DND-41 (cell line): ENCODE measurements at regions not wholly inside any gene's neighbourhood (a gene's known extent, or its start where the extent isn't known, plus 50 kb on each side); places are given as distances from the start of the nearest gene placed in this dataset.
A peak's percentile ranks its signal among the peaks of the same experiment; 100 is the strongest.

Experiments
- ATAC-seq: fragments of 200-7000 bp; cut with Tn5 transposase; 3 replicates; pipeline ENCODE4 v1.9.1; 2021; ENCODE audit warnings: low read depth; ENCODE audit not compliant: insufficient read depth
- DNase-seq: peaks from one replicate; pipeline ENCODE4 v3.0.0-alpha.2; 2020
- H2AFZ ChIP-seq: 2 replicates; pipeline ENCODE4 v1.6.0; 2012; ENCODE audit warnings: low read depth, low read length
- H3K27ac ChIP-seq: 2 replicates; pipeline ENCODE4 v1.5.1; 2012; ENCODE audit warnings: low read length, inconsistent platforms
- H3K27me3 ChIP-seq: fragments of 200-600 bp; sonication (generic); 2 replicates; pipeline ENCODE4 v1.6.0; 2012; ENCODE audit warnings: low read length, mild to moderate bottlenecking, inconsistent platforms; ENCODE audit not compliant: insufficient read depth, poor library complexity
- H3K36me3 ChIP-seq: 2 replicates; pipeline ENCODE4 v1.5.1; 2012; ENCODE audit warnings: low read length, inconsistent platforms; ENCODE audit not compliant: insufficient read depth
- H3K4me1 ChIP-seq: 2 replicates; pipeline ENCODE4 v1.5.1; 2012; ENCODE audit warnings: mild to moderate bottlenecking, low read length; ENCODE audit not compliant: insufficient read depth
- H3K4me2 ChIP-seq: 2 replicates; pipeline ENCODE4 v1.6.0; 2012; ENCODE audit warnings: mild to moderate bottlenecking, moderate library complexity, low read length, inconsistent platforms; ENCODE audit not compliant: insufficient read depth
- H3K4me3 ChIP-seq, 2 experiments: fragments of 200-600 bp in 1 of 2; shearing (Covaris generic) in 1 of 2; 2 replicates each; pipeline ENCODE4 v1.5.1; 2012 to 2016; ENCODE audit warnings: inconsistent platforms in 2 of 2, low read length in 2 of 2, mild to moderate bottlenecking in 2 of 2, low read depth in 1 of 2, moderate library complexity in 1 of 2
- H3K79me2 ChIP-seq: 2 replicates; pipeline ENCODE4 v1.6.0; 2012; ENCODE audit warnings: low read length, inconsistent platforms; ENCODE audit not compliant: insufficient read depth
- H3K9ac ChIP-seq: 2 replicates; pipeline ENCODE4 v1.6.0; 2012; ENCODE audit warnings: low read depth, mild to moderate bottlenecking, inconsistent platforms, low read length, moderate library complexity
- H3K9me3 ChIP-seq: 2 replicates; pipeline ENCODE4 v1.5.1; 2012; ENCODE audit warnings: low read length, moderate library complexity, mild to moderate bottlenecking, inconsistent platforms; ENCODE audit not compliant: insufficient read depth, severe bottlenecking
- H4K20me1 ChIP-seq: 2 replicates; pipeline ENCODE4 v1.6.0; 2012; ENCODE audit warnings: low read length; ENCODE audit not compliant: insufficient read depth
- EZH2 ChIP-seq: IDR thresholded peaks from 3 replicates; pipeline ENCODE4 v1.6.1; 2012; ENCODE audit warnings: borderline replicate concordance, low read depth, mild to moderate bottlenecking, moderate library complexity, low read length, inconsistent platforms; ENCODE audit not compliant: severe bottlenecking
- TF ChIP-seq, protein P1 (sequence below): IDR thresholded peaks from 2 replicates; pipeline ENCODE4 v1.5.1; 2012; ENCODE audit warnings: borderline replicate concordance, low read length, moderate library complexity, mild to moderate bottlenecking; ENCODE audit not compliant: poor library complexity, severe bottlenecking; ENCODE audit errors: extremely low read depth

DNA sequence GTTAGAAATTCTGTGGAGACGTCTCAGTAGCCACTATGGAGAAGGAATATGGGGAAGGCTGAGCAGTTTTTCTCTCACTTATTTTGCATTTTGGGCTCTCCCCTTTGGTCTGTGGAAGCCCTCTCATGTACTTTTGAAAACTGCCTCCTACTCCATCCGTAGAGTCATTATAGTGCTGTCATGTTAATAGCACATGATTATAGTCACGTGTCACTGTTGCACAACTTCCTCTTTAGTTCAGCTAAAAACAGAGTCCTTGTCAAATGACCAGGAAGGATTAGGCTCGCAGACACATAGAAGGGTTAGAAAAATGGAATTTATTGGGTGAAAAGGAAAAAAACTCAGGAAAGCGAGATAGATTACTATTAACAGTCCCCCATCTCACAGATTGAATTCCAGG, 258.2 kb upstream of the CXorf51A start:
- TF ChIP-seq EZH2: no peak
- TF ChIP-seq, protein P1, sequence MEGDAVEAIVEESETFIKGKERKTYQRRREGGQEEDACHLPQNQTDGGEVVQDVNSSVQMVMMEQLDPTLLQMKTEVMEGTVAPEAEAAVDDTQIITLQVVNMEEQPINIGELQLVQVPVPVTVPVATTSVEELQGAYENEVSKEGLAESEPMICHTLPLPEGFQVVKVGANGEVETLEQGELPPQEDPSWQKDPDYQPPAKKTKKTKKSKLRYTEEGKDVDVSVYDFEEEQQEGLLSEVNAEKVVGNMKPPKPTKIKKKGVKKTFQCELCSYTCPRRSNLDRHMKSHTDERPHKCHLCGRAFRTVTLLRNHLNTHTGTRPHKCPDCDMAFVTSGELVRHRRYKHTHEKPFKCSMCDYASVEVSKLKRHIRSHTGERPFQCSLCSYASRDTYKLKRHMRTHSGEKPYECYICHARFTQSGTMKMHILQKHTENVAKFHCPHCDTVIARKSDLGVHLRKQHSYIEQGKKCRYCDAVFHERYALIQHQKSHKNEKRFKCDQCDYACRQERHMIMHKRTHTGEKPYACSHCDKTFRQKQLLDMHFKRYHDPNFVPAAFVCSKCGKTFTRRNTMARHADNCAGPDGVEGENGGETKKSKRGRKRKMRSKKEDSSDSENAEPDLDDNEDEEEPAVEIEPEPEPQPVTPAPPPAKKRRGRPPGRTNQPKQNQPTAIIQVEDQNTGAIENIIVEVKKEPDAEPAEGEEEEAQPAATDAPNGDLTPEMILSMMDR: no peak
- Histone ChIP-seq H3K27ac (no peak overlapping the region), H3K9ac (no peak overlapping the region), H3K36me3 (no peaks in the 10 kb centered on the region), H3K79me2 (no peaks in the 10 kb centered on the region), H3K9me3 (no peaks in the 10 kb centered on the region), H3K27me3 (no peaks in the 10 kb centered on the region), H3K4me1 (peaks cover 10% of the 10 kb centered on the region), H3K4me2 (no peak overlapping the region), H4K20me1 (no peaks in the 10 kb centered on the region), H3K4me3 (no peak overlapping the region), H2AFZ (no peak overlapping the region)
- DNase-seq (no peak), ATAC-seq (no peak)

DNA sequence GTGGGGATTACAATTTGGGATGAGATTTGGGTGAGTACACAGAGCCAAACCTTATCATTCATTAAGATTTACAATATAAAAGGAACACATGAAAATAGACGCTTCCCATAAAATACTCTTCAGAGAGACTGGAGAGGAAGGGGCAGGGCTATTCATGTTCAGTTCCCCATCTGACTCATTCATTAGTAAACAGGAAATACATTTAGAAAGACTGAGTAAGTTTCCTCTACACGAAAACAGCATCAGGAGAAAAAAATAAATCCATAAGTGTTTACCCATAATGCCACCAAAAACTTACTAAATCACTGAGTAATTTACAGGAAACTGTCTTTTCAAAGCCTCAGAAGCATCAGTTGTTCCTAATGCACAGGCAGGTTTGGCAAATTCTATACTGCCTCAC, 255.4 kb upstream of the CXorf51A start:
- Histone ChIP-seq H3K9ac (no peak overlapping the region), H3K27me3 (no peaks in the 10 kb centered on the region), H3K9me3 (no peaks in the 10 kb centered on the region), H4K20me1 (no peaks in the 10 kb centered on the region), H3K79me2 (no peaks in the 10 kb centered on the region), H3K4me1 (peaks cover 10% of the 10 kb centered on the region), H3K4me3 (no peak overlapping the region), H2AFZ (peak overlapping the region; percentile 62), H3K36me3 (no peaks in the 10 kb centered on the region), H3K4me2 (no peak overlapping the region), H3K27ac (no peak overlapping the region)
- TF ChIP-seq, protein P1: no peak
- no peak for TF ChIP-seq EZH2
- no peak for ATAC-seq
- no peak for DNase-seq
